HG02642 (cell line): ENCODE measurements at regions not wholly inside any gene's neighbourhood (a gene's known extent, or its start where the extent isn't known, plus 50 kb on each side); places are given as distances from the start of the nearest gene placed in this dataset.

Experiments used
- ATAC-seq: cut with Tn5 transposase; IDR thresholded peaks from one replicate; pipeline ENCODE4 v1.9.1; 2021; ENCODE audit warnings: mild to moderate bottlenecking; ENCODE audit not compliant: unreplicated experiment, poor library complexity

DNA sequence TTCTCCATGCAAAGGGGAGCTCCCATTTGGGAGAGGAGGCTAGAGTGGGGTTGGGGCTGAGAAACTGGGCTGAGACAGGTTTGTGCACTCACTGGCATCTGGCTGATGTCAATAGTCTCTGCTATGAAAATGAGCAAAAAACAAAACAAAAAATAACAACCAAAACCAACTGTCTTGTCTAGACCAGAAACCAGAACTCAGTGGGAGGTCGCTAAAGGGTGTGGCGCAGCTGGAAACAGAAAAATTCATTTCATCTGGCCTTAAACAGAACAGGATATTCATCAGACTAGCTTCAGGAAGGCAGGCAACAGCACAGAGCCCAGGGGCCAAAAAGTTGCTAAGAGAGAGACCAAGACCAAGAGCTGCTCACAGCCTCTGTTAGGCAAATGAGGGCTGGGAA, 126.1 kb downstream of the THNSL2 start:
- ATAC-seq, result no peak

DNA sequence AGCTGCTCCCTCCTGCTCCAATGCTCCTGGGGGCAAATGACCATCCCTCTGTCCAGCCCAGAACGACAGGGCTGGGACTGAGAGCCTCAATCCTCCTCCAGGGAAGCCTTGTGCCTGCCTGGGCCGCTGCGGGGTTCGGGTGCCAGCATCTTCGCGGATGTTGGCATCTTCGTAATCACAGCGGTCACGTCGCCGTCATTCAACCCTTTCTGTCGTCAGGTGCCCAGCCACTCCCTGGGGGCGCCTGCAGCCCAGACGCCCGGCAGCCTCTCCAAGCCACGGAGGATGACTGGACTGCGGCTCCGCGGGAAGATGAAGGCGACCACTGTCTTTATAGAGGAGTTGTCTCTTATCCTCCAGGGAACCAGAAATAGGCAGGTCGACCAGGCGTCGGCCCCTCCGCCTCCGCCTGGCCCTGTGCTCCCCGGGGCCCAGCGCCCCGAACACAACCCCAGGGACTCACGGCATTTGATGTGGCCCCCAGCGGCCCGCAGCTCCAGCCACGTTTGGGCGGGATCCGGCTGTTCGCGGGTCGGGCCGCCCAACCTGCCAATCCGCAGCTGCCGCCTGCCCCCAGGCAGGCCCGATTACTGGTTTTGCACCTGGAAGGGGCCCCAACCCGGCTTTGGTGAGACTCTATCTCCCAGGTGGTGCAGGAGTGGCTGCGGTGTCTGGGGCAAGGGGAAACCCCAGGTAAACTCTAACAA, 113.9 kb downstream of the THNSL2 start:
- ATAC-seq, result no peak

DNA sequence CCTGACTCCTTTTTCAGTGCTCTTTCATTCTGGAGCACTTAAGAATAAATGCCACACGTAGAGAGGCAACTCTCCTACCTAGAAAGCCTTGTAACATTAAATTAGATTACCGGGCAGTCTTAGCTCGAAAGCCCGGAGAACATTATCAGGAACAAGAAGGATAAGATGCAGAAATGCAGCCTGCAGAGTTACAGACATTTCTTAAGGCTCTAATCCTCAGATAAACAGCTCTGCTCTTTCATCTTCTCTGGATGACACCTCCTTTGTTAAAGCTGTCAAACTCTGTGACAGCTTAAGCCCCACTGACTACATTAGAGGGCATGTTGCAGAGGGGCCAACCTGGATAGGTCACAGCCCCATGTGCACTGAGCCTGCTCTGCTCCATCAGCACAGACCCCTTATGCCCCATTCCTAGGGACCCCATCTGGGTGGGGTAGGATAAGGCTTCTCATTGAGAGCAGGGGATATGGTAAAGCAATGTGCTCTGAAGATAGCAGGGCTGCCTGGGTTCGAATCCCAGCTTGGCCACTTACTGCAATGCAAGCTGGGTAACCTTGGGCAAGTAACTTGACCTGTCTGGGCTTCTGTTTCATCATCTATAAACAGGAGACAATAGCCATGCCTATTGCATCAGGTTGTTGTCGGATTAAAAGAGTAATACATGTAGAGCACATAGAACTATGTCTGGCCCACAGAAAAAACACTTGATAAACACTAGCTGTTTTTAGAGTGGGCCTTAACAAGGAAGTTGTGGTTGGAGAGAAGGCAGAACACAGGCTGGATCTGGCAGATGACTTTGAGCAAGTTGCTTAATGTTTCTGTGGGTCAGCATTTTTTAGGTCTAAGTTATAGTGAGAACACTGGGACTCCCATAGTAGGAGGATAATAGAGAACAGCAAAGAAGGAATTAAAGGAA, 111.4 kb downstream of the THNSL2 start:
- no peak for ATAC-seq

DNA sequence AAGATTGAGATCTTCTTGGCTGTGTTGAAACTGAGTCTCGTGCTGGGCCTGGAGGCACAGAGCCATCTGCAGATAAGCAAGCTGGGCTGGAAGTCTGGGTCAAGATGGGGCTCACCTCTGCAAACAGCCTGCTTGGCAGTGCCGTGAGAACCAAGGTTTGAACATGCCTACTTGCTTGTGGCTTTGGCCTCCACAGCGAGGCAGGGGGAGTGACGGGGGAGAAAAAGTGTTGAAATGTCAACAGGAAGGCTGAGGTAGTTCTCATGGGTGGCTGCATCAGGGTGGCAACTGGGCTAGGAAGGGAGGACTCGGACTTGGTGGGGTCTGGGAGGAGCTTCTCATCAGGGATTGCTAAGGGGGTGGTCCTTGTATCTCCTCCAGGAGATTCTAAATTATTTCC, 99.7 kb downstream of the THNSL2 start:
- no peak for ATAC-seq

DNA sequence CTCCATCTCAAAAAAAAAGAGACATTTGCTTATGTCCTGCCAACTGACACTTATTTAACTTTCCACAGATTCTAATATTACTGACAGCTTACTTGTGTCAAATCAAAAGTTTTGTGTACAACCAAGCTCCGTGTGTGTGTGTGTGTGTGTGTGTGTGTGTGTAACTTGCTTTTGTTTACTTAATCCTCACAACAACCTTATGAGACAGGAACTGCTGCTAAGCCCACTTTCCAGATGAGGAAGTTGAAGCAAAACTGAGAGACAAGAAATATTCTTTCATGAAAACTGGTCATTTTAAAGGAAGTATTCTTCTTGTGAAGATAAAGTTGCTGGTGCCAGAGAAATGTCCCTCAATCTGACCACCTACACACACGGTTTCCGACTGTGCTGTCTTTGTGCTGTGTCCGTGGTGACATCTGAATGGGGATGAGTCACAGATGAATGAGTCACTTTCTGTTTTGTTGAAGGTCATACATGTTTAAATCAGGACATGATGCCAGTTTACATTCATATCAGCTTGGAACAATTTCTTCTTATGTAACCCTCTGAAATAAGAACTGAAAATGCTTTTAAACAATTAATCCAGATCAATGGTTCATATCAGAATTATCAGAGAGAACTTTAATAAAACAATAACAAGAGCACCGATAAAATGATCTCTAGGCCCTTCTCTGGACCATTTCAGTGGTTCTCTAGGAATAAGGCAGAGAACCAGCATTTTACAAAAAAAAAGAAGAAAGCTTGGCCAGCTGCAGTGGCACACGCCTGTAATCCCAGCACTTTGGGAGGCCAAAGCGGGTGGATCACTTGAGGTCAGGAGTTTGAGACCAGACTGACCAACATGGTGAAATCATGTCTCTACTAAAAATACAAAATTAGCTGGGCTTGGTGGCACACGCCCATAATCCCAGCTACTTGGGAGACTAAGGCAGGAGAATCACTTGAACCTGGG, 95.5 kb downstream of the THNSL2 start:
- peak; percentile 50 for ATAC-seq

DNA sequence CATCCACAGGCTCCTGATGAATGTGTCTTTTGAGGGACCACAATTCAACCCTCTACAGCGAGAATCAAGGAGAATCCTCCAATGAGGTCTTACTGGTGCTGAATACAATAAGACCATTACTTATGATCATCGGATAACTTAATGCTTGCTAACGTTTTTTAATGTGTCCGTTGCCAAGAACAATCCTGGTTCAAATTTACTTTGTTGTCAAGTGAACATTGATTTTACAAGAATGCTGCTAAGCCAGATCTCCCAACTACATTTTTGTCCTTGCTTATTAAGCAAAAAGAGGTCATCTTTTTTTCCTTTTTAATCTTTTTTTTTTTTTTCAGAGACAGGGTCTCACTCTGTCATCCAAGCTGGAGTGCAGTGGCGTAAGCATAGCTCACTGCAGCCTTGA, 93.7 kb downstream of the THNSL2 start:
- ATAC-seq, result no peak

DNA sequence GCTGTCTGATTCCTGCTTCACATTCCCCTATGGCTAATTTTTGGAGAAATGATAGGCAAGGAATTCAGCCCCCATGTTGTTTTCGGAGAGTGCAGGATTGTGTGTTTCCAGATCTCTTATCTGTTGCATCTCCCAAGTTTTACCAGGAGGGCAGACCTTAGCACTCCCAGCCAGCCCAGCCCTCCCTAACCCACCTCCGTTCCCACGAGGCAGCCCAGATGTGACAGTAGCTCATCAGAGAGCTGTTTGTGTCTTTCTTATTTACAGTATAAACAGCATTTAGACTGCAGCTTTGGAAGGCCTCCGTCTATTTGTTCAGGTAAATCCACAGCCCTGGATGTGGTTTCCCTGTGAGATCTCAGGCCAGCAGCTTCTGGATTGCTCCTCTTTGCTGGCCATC, 91.6 kb downstream of the THNSL2 start:
- no peak for ATAC-seq

DNA sequence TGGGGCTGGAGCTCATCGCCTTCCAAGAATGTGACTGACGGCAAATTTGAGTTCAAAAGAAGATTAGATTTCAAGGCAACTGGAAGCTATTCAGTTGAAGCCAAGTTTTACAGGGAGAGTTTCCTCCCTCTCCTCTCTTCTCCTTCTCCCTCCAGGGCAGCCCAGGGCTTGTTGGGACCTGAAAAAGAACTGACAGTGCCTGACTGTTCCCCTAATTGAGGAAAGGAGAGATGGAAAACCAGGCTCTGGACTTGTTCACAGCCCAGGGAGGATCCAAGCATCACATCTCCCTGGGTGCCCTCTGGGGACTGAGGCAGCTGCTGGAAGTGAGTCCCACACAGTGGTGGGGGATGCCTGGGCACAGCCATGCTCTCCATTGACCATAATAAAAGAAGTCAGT, 88.1 kb downstream of the THNSL2 start:
- no peak for ATAC-seq

DNA sequence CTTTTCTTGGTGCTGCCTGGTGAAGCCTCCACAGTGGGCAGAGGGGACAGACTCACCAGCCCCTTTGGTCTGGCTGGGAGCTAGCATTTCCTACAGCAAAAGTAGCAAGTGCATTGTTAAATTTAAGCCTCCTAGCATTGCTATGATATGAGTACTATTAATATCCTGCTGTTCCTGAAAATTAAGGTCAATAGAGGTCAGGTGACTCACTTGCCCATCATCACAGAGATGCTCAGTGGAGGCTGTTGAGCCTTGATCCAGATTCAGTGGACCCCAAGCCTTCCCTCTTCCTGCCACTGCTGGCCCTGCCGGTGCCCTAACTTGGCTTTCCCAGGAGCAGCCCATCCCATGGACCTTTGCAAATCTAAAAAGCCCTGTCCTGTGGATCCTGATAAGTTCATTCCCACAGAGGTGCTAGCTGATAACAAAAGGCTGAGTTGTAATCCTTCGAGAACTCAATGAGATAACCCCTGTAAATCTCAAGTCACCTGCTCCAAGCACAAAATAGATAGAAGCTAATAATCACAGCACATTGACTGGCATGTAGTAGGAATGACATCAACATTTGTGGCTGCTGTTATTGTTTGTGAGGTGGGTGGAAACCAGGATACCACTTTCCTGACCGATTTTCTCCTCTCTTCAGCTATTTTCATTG, 84.4 kb downstream of the THNSL2 start:
- no peak for ATAC-seq

DNA sequence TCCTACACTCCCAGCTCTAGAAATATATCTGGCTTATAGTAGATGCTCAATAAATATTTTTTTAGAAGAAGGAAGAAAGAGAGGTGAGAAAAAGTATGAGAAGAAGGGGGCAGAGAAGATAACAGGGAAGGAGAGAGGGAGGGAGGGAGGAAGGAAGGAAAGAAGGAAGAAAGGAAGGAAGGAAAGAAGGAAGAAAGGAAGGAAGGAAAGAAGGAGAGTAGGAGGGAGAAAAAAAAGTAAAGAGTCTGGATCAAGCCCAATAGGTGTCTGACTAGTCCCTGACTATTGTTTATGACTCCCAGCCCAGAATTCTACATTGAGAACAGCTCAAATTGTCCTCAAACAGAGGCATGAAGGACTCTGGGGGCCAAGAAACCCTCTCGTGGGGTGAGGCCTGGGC, 83.9 kb downstream of the THNSL2 start:
- ATAC-seq, result no peak

DNA sequence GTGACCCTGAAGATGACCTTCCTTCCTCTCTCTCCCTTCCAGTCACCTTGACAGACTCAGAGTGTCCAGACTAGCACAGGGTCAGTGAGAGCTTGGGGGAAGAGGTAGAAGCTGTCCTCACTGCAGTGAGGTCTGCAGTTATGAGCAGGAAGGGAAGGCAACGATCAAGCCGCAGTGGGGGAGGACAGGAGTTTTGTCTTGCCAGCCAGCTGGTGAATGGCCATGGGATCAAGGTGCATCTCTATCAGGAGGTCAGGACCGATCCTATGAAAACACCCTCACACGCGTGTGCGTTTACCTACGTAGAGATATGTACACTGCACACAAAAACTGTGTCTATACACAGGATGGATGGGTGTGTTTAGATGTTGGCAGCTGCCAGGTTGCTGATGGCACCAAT, 83.2 kb downstream of the THNSL2 start:
- ATAC-seq, result no peak

DNA sequence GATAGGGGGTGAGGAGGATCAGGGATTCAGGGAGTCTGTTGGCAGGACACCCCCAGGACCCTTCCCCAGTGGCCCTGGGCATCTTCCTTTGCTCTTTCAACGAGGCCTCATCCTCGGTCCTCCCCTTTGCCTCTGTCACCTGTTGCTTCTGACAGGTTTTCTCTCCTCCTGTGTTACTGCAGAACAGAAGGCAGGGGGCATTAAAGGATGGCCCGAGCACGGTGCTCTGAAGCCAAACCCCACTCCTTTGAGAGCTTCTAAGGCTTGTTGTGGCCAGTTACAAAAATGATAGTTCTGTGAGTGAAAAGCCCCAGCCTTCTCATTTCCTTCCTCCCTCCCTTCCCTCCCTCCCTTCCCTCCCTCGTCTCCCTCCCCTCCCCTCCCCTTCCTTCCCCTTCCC, 82.5 kb downstream of the THNSL2 start:
- no peak for ATAC-seq

DNA sequence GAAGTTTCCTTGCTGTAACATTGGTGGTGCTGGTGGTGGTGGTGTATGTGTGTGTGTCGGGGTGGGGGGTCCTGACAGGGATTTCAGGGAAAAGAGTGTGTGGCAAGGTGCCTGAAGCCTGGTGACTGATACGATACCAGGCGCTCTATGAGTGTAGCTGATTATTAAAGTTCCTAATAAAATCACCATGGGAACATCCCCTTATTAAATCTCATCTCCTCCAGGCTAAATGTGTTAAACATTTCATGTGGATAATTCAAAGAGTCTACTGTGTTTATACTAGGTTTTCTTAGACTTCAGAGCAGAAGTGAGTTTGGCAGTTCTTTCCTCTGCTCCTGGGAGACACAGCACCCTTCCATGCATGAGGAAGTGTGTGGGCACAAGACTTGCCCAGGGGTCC, 82.0 kb downstream of the THNSL2 start:
- no peak for ATAC-seq

DNA sequence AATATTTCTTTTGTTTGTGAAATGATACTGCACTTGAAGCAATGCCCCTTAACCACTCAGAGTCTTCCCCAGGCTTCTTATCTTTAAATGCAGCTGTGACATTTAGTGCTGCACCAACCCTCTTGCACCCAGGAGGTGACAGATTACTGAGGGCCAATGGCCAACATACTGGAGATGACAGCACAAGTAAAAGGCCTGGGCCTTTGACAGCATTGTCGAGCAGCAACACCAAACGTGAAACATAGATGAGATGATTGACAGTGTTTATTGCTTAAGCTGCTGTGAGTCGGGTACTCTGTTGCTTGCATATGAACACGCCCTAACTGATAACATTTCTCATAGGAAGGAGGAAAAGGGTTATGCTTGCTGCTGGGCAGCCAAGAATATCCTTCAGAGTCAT, 80.3 kb downstream of the THNSL2 start:
- ATAC-seq, result no peak

DNA sequence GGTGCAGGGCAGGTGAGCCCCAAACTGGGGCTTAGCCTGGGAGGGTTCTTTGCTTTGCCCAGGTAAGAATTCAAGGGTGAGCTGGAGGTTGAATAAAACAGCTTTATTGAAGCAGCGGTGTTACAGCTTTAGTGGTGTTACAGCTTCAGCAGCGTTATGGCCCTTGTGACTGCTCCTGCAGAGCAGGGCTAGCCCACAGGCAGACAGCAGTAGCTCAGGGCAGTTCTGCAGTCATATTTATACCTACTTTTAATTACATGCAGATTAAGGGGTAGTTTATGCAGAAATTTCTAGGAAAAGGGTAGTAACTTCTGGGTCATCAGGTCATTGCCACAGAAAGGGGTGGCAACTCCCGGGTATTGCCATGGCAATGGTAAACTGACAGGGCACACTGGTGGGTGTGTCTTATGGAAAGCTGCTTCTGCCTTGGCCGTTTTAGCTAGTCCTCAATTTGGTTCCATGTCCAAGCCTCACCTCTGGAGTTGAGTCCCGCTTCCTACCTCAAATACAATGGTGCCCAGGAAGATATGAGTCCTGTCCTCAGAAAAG, 78.2 kb downstream of the THNSL2 start:
- ATAC-seq, result no peak

DNA sequence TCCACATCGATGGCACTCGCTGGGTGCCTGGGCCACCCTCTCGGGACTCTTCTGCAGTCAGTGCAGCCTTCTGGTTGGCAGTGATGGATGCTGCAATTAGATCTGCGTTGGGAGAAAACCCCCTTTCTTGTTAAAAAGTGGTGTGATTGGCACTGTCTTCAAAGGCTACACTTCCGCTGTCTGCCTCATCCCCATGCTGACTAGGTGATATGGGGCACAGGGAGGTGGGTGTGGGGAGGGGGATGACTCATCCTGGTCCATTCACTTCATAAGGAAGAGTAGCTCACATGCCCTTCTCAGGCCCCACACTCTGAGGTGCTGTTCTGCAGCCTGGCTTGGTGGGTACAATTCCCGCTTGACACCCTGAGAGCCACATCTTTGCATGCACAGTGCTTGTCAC, 77.4 kb downstream of the THNSL2 start:
- no peak for ATAC-seq

DNA sequence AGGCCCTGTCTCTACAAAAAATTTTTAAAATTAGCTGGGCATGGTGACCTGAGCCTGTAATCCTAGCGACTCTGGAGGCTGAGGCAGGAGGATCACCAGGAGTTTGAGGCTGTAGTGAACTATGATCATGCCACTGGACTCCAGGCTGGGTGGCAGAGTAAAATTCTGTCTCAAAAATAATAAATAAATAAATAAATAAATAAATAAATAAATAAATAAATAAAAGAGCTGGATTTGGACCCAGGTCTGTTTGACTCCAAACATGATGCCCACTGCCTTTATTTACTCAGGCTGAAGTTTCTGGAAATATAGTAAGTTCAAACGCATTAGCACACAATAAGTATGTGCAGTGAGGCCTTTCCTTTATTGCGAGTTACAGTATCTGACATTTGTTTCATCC, 75.0 kb downstream of the THNSL2 start:
- no peak for ATAC-seq

DNA sequence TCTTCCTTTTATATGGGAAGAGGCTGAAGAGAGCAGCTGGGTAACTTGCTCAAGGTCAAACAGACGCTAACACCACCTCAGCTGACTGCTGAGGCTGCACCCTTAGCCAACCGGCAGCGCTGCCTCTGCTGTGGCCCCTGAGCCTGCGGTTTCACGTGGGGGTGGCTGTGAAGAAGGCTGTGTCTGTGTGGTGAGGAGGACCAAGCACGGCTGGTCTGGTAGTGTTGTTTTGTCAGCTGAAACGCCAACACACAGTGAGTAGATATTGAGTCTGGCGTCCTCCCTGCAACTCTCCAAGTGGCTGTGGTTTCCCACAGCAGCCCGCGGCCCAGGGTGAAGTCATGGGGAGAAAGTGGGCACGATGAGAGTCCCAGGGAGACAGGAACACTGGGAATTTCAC, 69.6 kb downstream of the THNSL2 start:
- ATAC-seq, result no peak

DNA sequence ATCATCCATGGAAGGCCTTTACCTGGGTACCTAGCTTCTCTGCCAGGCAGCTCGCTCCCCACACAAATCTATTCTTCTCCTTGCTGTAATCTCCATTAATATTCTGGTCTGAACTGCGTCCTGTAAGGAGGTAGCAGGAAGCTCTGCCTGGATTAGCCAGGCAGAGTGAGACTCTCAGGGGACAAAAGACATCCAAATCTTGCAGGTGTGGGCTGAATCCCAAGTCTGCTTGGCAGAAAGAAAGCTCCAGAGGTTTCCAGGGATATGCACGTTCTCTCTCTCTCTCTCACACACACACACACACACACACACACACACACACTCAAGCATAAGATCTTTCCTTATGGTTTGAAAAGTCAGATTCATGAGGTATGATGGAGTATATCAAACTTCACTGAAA, 66.5 kb downstream of the THNSL2 start:
- no peak for ATAC-seq
